Tibial nerve (tissue), 4 donors: ENCODE measurements at regions not wholly inside any gene's neighbourhood (a gene's known extent, or its start where the extent isn't known, plus 50 kb on each side); places are given as distances from the start of the nearest gene placed in this dataset.

Experiments used
- EP300 ChIP-seq, 2 donors: sonication (generic); formaldehyde crosslinking; IDR thresholded peaks; one replicate each; pipeline ENCODE4 v1.6.1; 2017; ENCODE audit warnings: antibody characterized with exemption in 2 of 2, mild to moderate bottlenecking in 1 of 2
- POLR2A ChIP-seq, 2 donors: fragments of 450-650 bp; IDR thresholded peaks; one replicate each; pipeline ENCODE4 v1.6.1; 2017; ENCODE audit warnings: antibody characterized with exemption in 2 of 2, mild to moderate bottlenecking in 2 of 2, moderate library complexity in 2 of 2
- TF ChIP-seq, protein P1 (sequence below), 5 experiments: fragments of 200-600 bp in 3 of 5; fragments of 450-650 bp in 2 of 5; sonication (generic) in 3 of 5; IDR thresholded peaks; one replicate each; pipeline ENCODE4 v1.5.1; 2016 to 2019; ENCODE audit warnings: antibody characterized with exemption in 5 of 5, mild to moderate bottlenecking in 3 of 5, moderate library complexity in 2 of 5

DNA sequence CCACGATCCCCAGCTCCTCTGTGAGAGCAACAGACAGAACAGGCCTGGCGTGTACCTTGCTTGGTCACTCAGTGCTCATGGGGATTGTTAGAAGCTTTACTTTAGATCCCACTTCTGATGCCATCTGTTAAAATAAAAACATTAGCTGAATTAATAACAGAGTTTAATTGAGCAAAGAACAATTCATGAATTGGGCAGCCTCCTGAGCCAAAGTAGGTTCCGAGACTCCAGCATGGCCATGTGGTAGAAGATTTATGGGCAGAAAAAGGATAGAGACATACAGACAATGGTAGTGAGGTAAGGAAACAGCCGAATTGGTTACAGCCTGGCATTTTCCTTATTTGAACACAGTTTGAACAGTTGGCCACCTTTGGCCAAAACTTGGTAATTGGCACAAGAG is 223.9 kb upstream of the TRPC4 start:
- TF ChIP-seq, protein P1, sequence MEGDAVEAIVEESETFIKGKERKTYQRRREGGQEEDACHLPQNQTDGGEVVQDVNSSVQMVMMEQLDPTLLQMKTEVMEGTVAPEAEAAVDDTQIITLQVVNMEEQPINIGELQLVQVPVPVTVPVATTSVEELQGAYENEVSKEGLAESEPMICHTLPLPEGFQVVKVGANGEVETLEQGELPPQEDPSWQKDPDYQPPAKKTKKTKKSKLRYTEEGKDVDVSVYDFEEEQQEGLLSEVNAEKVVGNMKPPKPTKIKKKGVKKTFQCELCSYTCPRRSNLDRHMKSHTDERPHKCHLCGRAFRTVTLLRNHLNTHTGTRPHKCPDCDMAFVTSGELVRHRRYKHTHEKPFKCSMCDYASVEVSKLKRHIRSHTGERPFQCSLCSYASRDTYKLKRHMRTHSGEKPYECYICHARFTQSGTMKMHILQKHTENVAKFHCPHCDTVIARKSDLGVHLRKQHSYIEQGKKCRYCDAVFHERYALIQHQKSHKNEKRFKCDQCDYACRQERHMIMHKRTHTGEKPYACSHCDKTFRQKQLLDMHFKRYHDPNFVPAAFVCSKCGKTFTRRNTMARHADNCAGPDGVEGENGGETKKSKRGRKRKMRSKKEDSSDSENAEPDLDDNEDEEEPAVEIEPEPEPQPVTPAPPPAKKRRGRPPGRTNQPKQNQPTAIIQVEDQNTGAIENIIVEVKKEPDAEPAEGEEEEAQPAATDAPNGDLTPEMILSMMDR (IDR thresholded peaks at IDR 0.05), result no peak
- TF ChIP-seq POLR2A (IDR thresholded peaks at IDR 0.05) (no peak), EP300 (IDR thresholded peaks at IDR 0.05) (no peak)
